ENCODE measurements at regions not wholly inside any gene's neighbourhood (a gene's known extent, or its start where the extent isn't known, plus 50 kb on each side); places are given as distances from the start of the nearest gene placed in this dataset.

GRCh38 chr10:83935911-83936310 lies 203.4 kb upstream of the GHITM start:
- no peak for DNase-seq (ENCODE audit: low read depth)
- H3K4me3 ChIP-seq (ENCODE audit: low read depth, low read length) = no peak overlapping the region
- no peak for TF ChIP-seq CTCF (conservative IDR thresholded peaks at IDR 0.05; ENCODE audit: low read depth, low read length)

- no peak overlapping the region for H3K4me3 ChIP-seq (ENCODE audit: low read depth, low read length)
- no peak for TF ChIP-seq CTCF (conservative IDR thresholded peaks at IDR 0.05; ENCODE audit: low read depth, low read length)
- no peak for DNase-seq (ENCODE audit: low read depth)
These were observed 202.1 kb upstream of the GHITM start for GRCh38 chr10:83937161-83937560.

- no peak for DNase-seq (ENCODE audit: low read depth)
- H3K4me3 ChIP-seq (ENCODE audit: low read depth, low read length) = no peak overlapping the region
- no peak for TF ChIP-seq CTCF (conservative IDR thresholded peaks at IDR 0.05; ENCODE audit: low read depth, low read length)
These were observed 201.5 kb upstream of the GHITM start for GRCh38 chr10:83937826-83938225.

- DNase-seq (ENCODE audit: low read depth) = no peak
- no peak overlapping the region for H3K4me3 ChIP-seq (ENCODE audit: low read depth, low read length)
- no peak for TF ChIP-seq CTCF (conservative IDR thresholded peaks at IDR 0.05; ENCODE audit: low read depth, low read length)
These were observed 198.1 kb upstream of the GHITM start for GRCh38 chr10:83941189-83941588.

GRCh38 chr10:83942410-83942809 lies 196.9 kb upstream of the GHITM start:
- no peak for TF ChIP-seq CTCF (conservative IDR thresholded peaks at IDR 0.05; ENCODE audit: low read depth, low read length)
- no peak for DNase-seq (ENCODE audit: low read depth)
- H3K4me3 ChIP-seq (ENCODE audit: low read depth, low read length) = no peak overlapping the region

- H3K4me3 ChIP-seq (ENCODE audit: low read depth, low read length) = no peak overlapping the region
- DNase-seq (ENCODE audit: low read depth) = no peak
- TF ChIP-seq CTCF (conservative IDR thresholded peaks at IDR 0.05; ENCODE audit: low read depth, low read length) = no peak
These were observed 196.3 kb upstream of the GHITM start for GRCh38 chr10:83943049-83943448.

GRCh38 chr10:83943920-83944319 lies 195.4 kb upstream of the GHITM start:
- H3K4me3 ChIP-seq (ENCODE audit: low read depth, low read length) = no peak overlapping the region
- TF ChIP-seq CTCF (conservative IDR thresholded peaks at IDR 0.05; ENCODE audit: low read depth, low read length) = no peak
- no peak for DNase-seq (ENCODE audit: low read depth)
